ENCODE measurements at regions not wholly inside any gene's neighbourhood (a gene's known extent, or its start where the extent isn't known, plus 50 kb on each side); places are given as distances from the start of the nearest gene placed in this dataset.

DNA sequence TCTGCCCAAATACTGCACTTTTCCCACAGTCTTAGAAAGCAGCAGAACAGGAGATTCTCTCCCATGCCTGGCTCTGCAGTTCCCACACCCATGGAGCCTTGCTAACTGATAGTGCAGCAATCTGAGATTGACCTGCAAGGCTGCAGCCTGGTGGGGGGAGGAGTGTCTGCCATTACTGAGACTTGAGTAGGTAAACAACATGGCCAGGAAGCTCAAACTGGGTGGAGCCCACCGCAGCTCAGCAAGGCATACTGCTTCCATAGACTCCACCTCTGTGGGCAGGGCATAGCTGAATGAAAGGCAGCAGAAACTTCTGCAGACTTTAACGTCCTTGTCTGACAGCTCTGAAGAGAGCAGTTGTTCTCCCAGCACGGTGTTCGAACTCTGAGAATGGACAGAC, 358.5 kb upstream of the PCDH9 start:
- TF ChIP-seq, protein P1, sequence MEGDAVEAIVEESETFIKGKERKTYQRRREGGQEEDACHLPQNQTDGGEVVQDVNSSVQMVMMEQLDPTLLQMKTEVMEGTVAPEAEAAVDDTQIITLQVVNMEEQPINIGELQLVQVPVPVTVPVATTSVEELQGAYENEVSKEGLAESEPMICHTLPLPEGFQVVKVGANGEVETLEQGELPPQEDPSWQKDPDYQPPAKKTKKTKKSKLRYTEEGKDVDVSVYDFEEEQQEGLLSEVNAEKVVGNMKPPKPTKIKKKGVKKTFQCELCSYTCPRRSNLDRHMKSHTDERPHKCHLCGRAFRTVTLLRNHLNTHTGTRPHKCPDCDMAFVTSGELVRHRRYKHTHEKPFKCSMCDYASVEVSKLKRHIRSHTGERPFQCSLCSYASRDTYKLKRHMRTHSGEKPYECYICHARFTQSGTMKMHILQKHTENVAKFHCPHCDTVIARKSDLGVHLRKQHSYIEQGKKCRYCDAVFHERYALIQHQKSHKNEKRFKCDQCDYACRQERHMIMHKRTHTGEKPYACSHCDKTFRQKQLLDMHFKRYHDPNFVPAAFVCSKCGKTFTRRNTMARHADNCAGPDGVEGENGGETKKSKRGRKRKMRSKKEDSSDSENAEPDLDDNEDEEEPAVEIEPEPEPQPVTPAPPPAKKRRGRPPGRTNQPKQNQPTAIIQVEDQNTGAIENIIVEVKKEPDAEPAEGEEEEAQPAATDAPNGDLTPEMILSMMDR (IDR thresholded peaks at IDR 0.05; ENCODE audit: low read length), result no peak
- no peak for TF ChIP-seq EZH2phosphoT487 (IDR thresholded peaks at IDR 0.05; ENCODE audit: low read length)
